Activated T-helper 1 cell treated with anti-CD3 and anti-CD28 coated beads, Interleukin-12 subunit alpha, Interleukin-12 subunit beta, Interleukin-2, Interleukin-4 antibody, amounts not matched to agents 30 ng/mL and 10 ng/mL and 1 ng/mL, durations not matched to agents 14 hours and 24 hours and 36 hours (primary cell): ENCODE measurements at regions not wholly inside any gene's neighbourhood (a gene's known extent, or its start where the extent isn't known, plus 50 kb on each side); places are given as distances from the start of the nearest gene placed in this dataset.

Experiments used
- DNase-seq: peaks from one replicate; pipeline ENCODE4 v3.0.0; 2021; ENCODE audit warnings: low spot score
- H3K27ac Mint-ChIP-seq: one replicate; pipeline ENCODE4 v1.8.0; 2021; ENCODE audit warnings: mild to moderate bottlenecking, mixed read lengths
- H3K27me3 Mint-ChIP-seq: one replicate; pipeline ENCODE4 v1.8.0; 2022; ENCODE audit warnings: mild to moderate bottlenecking, moderate library complexity, mixed read lengths; ENCODE audit not compliant: insufficient read depth
- H3K36me3 Mint-ChIP-seq: one replicate; pipeline ENCODE4 v1.8.0; 2021; ENCODE audit warnings: low read depth, mixed read lengths
- H3K4me1 Mint-ChIP-seq: one replicate; pipeline ENCODE4 v1.8.0; 2021; ENCODE audit warnings: low read depth, mixed read lengths
- H3K4me3 Mint-ChIP-seq: one replicate; pipeline ENCODE4 v1.8.0; 2021; ENCODE audit warnings: mild to moderate bottlenecking, moderate library complexity, mixed read lengths
- H3K9me3 Mint-ChIP-seq: one replicate; pipeline ENCODE4 v1.8.0; 2021; ENCODE audit warnings: mixed read lengths
- intact Hi-C: fragments of 100-400 bp; cut with micrococcal nuclease; formaldehyde crosslinking; loops from one replicate; pipeline ENCODE4 v1.15.1; 2024

DNA sequence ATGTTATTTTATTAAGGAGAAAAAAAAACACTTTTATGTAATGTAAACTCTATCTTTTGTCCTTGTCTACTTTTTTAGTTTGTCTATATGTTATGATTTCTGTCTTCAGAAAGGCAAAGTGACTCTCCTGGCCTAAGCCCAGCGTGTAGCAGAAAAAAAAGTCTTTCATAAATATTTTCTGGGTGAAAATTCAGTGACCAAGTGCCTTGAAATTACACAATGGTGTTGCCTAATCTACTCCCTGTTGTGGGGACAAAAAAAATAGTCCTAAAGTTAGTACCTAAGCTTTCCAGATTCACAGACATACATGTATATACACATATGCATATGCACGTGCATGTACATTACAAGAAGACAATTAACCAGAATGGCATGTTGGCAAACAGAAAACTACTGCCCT, 1257.8 kb upstream of the SORCS1 start:
- H3K36me3 Mint-ChIP-seq: no peaks in the 10 kb centered on the region
- no peaks in the 10 kb centered on the region for H3K4me1 Mint-ChIP-seq
- H3K9me3 Mint-ChIP-seq: no peaks in the 10 kb centered on the region
- H3K4me3 Mint-ChIP-seq: no peak overlapping the region
- intact Hi-C loops: no loop called here
- no peak for DNase-seq
- H3K27ac Mint-ChIP-seq: no peak overlapping the region
- H3K27me3 Mint-ChIP-seq: no peaks in the 10 kb centered on the region

DNA sequence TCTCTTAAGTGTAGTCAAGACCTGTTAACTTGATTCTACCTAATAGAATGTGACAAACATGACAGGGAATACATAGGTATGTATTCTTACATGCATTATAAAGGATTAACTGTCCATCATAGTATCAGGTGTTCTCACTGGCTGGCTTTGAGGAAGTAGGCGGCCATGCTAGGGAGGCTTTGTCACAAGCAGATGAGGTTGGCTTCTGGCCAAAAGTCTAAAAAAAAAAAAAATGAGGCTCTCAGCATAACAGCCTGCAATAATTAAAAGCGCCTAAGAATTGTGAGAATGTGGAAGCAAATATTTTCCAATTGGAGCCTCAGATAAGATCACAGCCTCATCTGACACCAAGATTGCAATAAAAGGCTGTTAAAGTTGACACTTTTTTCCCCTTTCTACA, 1256.8 kb upstream of the SORCS1 start:
- DNase-seq: no peak
- intact Hi-C loops: no loop called here

DNA sequence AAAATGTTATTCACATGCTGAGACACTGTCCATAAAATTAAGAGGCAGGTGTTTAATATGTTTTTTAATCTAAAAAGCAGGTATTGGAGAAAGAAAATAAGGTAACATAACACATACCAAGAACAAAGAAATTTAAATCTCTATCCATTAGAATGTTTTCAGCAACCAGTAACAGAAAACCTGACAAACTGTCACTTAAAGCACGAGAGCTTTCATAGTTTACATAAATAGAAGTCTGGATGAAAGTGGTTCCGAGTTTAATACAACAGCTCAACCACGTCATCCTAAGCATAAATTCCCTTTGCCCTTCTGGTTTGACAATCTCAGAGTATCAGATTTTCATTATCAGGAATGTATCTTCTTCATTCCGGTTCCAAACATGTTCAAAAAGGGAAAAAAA, 1249.4 kb upstream of the SORCS1 start:
- intact Hi-C loops: no loop called here
- H3K36me3 Mint-ChIP-seq: no peaks in the 10 kb centered on the region
- H3K4me1 Mint-ChIP-seq: no peaks in the 10 kb centered on the region
- H3K27ac Mint-ChIP-seq: no peak overlapping the region
- H3K9me3 Mint-ChIP-seq: no peaks in the 10 kb centered on the region
- no peak overlapping the region for H3K4me3 Mint-ChIP-seq
- no peaks in the 10 kb centered on the region for H3K27me3 Mint-ChIP-seq
- DNase-seq: no peak

More for the DNA sequence above, 1256.8 kb upstream of the SORCS1 start:
- Mint-ChIP-seq H3K4me1 (no peaks in the 10 kb centered on the region), H3K27me3 (no peaks in the 10 kb centered on the region), H3K9me3 (no peaks in the 10 kb centered on the region), H3K27ac (no peak overlapping the region), H3K36me3 (no peaks in the 10 kb centered on the region), H3K4me3 (no peak overlapping the region)

DNA sequence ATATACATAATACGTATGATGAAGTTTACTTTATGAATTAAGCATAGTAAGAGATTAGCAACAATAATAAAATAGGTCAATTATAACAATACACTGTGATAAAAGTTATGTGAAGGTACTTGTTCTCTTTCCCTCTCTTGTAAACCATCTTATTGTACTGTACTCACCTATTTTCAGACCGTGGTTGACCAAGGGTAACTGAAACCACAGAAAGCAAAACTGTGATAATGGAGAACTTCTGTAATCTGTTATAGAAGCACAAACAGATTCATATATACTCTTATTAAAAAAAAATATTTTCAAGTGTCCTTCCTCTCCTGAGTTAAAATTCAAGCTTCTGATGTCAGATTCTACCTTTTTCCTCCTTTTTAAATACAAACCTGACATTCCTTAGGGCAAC, 1247.8 kb upstream of the SORCS1 start:
- no peaks in the 10 kb centered on the region for H3K9me3 Mint-ChIP-seq
- H3K4me1 Mint-ChIP-seq: no peaks in the 10 kb centered on the region
- H3K27ac Mint-ChIP-seq: no peak overlapping the region
- intact Hi-C loops: no loop called here
- H3K27me3 Mint-ChIP-seq: no peaks in the 10 kb centered on the region
- no peaks in the 10 kb centered on the region for H3K36me3 Mint-ChIP-seq
- no peak for DNase-seq
- no peak overlapping the region for H3K4me3 Mint-ChIP-seq

DNA sequence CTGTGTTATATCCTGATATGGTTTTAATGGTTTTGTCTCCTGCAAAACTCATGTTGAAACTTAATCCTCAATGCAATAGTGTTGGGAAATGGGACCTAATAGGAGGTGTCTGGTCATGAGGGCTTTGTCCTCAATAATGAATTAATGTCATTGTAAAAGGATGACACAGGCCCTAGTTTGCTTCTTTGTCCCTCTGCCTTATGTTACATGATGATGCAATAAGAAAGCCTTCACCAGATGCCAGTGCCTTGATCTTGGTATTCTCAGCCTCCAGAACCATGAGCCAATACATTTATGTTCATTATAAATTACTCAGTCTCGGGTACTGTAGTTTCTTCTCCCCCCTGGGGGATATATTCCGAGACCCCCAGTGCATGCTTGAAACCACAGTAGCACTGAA, 1247.4 kb upstream of the SORCS1 start:
- Mint-ChIP-seq H3K36me3 (no peaks in the 10 kb centered on the region), H3K4me1 (no peaks in the 10 kb centered on the region), H3K4me3 (no peak overlapping the region), H3K9me3 (no peaks in the 10 kb centered on the region), H3K27me3 (no peaks in the 10 kb centered on the region), H3K27ac (no peak overlapping the region)
- DNase-seq: no peak
- intact Hi-C loops: no loop called here

DNA sequence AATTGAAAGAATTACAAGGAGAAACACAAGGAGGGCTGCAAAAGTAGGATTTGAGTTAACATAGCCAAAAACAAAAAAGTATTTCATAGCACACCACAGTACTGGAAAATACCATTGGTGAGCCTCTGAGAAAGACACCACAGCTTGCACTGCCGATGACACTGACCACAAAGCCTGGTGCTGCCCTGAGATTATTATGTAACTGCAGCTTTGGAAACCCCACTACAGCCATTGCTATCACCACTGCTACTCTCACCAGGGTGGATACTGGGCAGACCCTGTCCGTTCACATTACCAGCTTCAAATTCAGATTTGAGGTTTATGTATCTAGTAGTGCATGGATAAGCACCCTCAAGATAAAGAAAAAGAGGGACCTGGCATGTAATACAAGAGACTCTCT, 1246.7 kb upstream of the SORCS1 start:
- no peak overlapping the region for H3K4me3 Mint-ChIP-seq
- H3K27ac Mint-ChIP-seq: no peak overlapping the region

DNA sequence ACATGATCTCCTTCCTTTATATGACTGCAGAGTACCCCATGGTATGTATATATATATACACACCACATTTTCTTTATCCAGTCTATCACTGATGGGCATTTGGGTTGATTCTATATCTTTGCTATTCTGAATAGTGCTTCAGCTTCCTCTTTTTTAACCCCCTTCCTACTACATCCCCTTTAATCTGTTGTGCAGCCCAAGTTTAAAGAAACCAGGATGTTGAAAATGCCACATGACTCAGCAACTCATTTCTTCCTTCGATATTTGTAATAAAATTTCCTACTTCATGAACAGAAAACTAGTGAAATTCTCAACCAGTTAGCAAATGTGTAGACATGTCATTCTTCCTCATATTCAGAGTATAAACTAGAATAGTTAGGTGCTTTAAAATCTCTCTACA, 1245.7 kb upstream of the SORCS1 start:
- Mint-ChIP-seq H3K4me3 (no peak overlapping the region), H3K27ac (no peak overlapping the region), H3K9me3 (no peaks in the 10 kb centered on the region), H3K27me3 (no peaks in the 10 kb centered on the region), H3K4me1 (no peaks in the 10 kb centered on the region), H3K36me3 (no peaks in the 10 kb centered on the region)
- DNase-seq: no peak
- intact Hi-C loops: no loop called here

More for the DNA sequence above, 1246.7 kb upstream of the SORCS1 start:
- H3K27me3 Mint-ChIP-seq: no peaks in the 10 kb centered on the region
- no peaks in the 10 kb centered on the region for H3K4me1 Mint-ChIP-seq
- intact Hi-C loops: no loop called here
- no peak for DNase-seq
- no peaks in the 10 kb centered on the region for H3K9me3 Mint-ChIP-seq
- no peaks in the 10 kb centered on the region for H3K36me3 Mint-ChIP-seq

DNA sequence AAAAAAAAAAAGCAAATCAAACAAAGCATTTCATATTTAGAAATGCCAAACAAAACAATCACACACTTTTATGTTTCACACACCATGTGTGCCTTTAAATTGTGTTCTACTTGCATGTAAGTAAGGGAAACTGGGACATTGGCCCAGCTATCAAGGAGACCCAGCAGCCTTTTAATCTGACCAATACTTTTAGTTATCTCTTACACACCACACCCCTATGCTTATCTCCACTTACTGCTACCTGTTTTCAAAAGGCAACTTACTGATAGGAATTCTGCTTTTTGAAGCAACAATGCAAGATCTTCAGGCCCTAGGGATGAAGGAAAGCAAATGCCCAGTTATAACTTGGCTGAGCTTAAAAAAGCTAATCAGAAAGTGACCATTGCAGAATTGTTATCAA, 1244.8 kb upstream of the SORCS1 start:
- H3K27ac Mint-ChIP-seq: no peak overlapping the region
- no peaks in the 10 kb centered on the region for H3K27me3 Mint-ChIP-seq
- H3K4me3 Mint-ChIP-seq: no peak overlapping the region
- no peak for DNase-seq
- H3K36me3 Mint-ChIP-seq: no peaks in the 10 kb centered on the region
- no peaks in the 10 kb centered on the region for H3K4me1 Mint-ChIP-seq
- intact Hi-C loops: no loop called here
- no peaks in the 10 kb centered on the region for H3K9me3 Mint-ChIP-seq

DNA sequence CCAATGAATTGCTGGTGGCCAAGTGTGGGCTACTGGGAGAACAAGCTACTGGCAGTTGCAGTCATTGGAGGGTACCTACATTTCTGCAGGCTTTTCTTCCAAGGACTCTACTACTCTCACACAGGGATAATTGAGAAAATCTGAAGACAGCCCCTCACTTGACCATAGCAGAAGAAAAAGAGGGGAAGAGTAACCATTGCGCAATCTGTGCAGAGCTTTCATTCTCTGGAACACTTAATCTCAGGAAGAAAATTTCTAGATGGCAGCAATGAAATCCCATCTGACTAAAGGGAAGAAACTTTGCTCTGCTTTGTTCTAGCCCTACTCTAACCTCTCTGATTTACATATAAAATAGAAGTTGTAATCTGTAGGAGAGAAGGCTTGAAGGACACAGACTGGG, 1239.6 kb upstream of the SORCS1 start:
- intact Hi-C loops: no loop called here
- Mint-ChIP-seq H3K36me3 (no peaks in the 10 kb centered on the region), H3K9me3 (peaks cover 3% of the 10 kb centered on the region), H3K4me3 (no peak overlapping the region), H3K27ac (no peak overlapping the region), H3K27me3 (no peaks in the 10 kb centered on the region), H3K4me1 (no peaks in the 10 kb centered on the region)
- DNase-seq: no peak

DNA sequence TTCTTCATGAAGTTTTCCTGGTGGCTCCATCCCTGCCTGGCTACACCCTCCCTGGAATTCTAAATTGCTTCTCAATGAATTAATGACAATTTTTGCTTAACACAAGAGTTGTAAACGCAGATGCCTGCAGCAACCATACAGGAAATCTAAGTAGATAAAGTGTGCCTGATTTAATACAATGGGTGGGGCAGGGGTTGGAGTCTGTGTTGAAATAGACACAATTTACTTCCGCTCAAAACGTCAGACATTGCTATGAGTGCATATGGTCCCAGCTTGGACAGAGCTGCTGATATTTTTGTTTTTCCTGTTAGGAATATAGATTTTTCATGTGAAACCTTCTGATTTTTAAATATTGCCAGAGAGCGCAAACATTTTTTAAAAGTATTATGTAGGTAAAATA, 1235.0 kb upstream of the SORCS1 start:
- H3K4me3 Mint-ChIP-seq: no peak overlapping the region
- H3K4me1 Mint-ChIP-seq: no peaks in the 10 kb centered on the region
- DNase-seq: no peak
- no peak overlapping the region for H3K27ac Mint-ChIP-seq
- H3K27me3 Mint-ChIP-seq: no peaks in the 10 kb centered on the region
- H3K9me3 Mint-ChIP-seq: peaks cover 3% of the 10 kb centered on the region
- no peaks in the 10 kb centered on the region for H3K36me3 Mint-ChIP-seq
- intact Hi-C loops: no loop called here

DNA sequence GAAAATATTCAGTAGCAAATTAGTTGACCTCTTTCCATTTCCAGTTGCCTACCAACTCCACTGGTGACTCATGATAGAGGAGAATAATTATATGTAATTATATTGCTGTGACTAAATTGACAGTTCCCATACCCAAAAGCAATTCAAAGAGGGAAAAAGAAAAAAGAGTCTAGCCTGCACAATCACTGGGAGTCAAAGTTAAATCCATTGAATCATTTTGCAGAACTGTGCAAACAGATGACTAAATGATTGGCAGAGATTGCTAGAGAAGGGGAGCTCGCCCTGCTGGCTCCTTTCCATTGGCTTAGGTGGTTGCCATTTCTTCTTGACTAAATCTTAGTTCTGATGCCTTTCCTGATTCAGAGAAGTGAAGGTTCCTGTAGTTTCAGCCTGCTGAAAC, 1228.6 kb upstream of the SORCS1 start:
- Mint-ChIP-seq H3K4me3 (no peak overlapping the region), H3K27ac (no peak overlapping the region), H3K4me1 (no peaks in the 10 kb centered on the region), H3K9me3 (peaks cover 4% of the 10 kb centered on the region), H3K27me3 (no peaks in the 10 kb centered on the region), H3K36me3 (no peaks in the 10 kb centered on the region)
- intact Hi-C loops: no loop called here
- no peak for DNase-seq

DNA sequence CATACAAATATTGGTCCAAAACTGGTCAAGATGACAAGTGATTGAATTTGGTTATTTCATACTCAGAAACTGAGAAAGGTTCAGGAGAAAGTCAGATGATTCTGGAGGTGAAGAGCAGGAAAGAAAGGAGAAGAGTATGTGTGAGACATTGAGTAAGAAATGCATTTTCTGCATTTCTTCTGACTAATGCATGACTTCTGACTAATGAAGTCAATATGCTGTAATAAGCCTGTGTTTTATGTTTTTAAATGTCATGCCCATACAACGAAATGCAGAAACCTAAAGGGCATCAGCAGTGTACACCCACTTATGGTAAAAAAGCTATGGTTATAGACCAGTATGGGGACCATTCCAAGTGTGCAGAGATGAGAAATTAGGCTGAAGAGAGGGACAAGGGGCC, 1227.8 kb upstream of the SORCS1 start:
- Mint-ChIP-seq H3K4me3 (no peak overlapping the region), H3K27ac (no peak overlapping the region)

DNA sequence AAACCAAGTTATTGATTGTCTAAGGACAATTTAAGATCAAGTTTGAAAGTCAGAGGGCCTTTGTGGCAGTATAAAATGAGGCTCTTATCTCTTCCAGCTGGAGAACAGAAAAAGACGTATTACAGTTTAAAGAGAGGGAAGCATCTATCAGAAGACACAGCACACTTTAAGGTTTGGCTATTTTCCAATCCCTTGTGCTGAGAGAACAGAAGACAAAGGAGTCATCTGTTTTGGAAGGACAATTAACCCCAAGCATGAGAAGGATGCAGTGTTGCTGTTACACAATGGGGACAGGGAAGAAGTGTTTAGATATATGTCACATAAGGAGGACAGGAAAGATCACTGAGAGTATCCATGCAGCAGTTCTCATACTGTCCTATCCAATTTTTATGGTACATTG, 1224.2 kb upstream of the SORCS1 start:
- intact Hi-C loops: no loop called here
- Mint-ChIP-seq H3K4me1 (no peaks in the 10 kb centered on the region), H3K4me3 (no peak overlapping the region), H3K9me3 (no peaks in the 10 kb centered on the region), H3K27me3 (no peaks in the 10 kb centered on the region), H3K27ac (no peak overlapping the region), H3K36me3 (no peaks in the 10 kb centered on the region)
- DNase-seq: no peak

More for the DNA sequence above, 1227.8 kb upstream of the SORCS1 start:
- Mint-ChIP-seq H3K4me1 (no peaks in the 10 kb centered on the region), H3K36me3 (no peaks in the 10 kb centered on the region), H3K9me3 (peaks cover 4% of the 10 kb centered on the region), H3K27me3 (no peaks in the 10 kb centered on the region)
- intact Hi-C loops: no loop called here
- DNase-seq: no peak

DNA sequence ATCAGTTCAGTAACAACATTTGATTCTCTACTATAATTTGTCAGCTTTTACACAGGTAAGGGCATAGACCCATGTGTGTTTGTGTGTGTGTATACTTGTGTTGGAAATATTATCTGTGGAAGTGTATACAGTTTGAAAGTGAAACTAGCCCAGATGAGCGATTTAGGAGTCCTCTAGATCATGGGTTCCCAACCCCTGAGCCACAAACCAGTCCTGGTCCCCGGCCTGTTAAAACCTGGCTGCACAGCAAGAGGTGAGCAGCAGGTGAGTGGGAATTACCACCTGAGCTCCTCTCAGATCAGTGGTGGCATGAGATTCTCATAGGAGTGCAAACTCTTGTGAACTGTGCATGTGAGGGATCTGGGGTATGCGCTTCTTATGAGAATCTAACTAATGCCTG, 1221.5 kb upstream of the SORCS1 start:
- Mint-ChIP-seq H3K4me1 (no peaks in the 10 kb centered on the region), H3K9me3 (peaks cover 4% of the 10 kb centered on the region), H3K4me3 (no peak overlapping the region), H3K27me3 (no peaks in the 10 kb centered on the region), H3K36me3 (no peaks in the 10 kb centered on the region), H3K27ac (no peak overlapping the region)
- DNase-seq: no peak
- intact Hi-C loops: no loop called here
